GM13976 (cell line): ENCODE measurements at regions not wholly inside any gene's neighbourhood (a gene's known extent, or its start where the extent isn't known, plus 50 kb on each side); places are given as distances from the start of the nearest gene placed in this dataset.

ENCODE experiments used
- DNase-seq: peaks from one replicate; pipeline ENCODE4 v3.0.0; 2012; ENCODE audit warnings: low spot score
- in situ Hi-C: fragments of 300-500 bp; cut with MboI; formaldehyde crosslinking; loops from one replicate; pipeline ENCODE4 v1.12.0; 2022; ENCODE audit warnings: low sequenced_read_pairs, mixed read lengths, inconsistent platforms; ENCODE audit not compliant: unreplicated experiment
- TF ChIP-seq, protein P1 (sequence below): IDR thresholded peaks from 2 replicates; pipeline ENCODE4 v1.5.1; 2012; ENCODE audit warnings: borderline replicate concordance, mild to moderate bottlenecking; ENCODE audit not compliant: insufficient read depth; ENCODE audit errors: extremely low read depth, missing control alignments, control extremely low read depth

DNA sequence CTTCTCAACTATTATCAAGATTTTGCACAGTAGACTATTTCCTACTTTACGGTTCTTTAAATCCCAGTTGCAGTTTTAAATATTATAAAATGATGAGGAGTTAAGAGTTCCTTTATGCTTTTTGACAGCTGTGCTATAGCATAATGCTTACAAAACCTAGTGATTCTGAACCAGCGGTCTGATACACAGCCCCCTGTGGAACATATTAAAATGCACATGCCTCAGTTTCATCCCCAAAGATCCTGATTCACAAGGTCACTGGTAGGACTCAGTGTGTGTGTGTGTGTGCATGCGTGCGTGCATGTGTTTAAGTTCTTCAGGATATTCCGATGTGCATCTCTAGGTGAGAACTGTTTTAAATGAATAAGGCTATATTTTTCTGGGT is 330.1 kb upstream of the TPM1 start:
- TF ChIP-seq, protein P1, sequence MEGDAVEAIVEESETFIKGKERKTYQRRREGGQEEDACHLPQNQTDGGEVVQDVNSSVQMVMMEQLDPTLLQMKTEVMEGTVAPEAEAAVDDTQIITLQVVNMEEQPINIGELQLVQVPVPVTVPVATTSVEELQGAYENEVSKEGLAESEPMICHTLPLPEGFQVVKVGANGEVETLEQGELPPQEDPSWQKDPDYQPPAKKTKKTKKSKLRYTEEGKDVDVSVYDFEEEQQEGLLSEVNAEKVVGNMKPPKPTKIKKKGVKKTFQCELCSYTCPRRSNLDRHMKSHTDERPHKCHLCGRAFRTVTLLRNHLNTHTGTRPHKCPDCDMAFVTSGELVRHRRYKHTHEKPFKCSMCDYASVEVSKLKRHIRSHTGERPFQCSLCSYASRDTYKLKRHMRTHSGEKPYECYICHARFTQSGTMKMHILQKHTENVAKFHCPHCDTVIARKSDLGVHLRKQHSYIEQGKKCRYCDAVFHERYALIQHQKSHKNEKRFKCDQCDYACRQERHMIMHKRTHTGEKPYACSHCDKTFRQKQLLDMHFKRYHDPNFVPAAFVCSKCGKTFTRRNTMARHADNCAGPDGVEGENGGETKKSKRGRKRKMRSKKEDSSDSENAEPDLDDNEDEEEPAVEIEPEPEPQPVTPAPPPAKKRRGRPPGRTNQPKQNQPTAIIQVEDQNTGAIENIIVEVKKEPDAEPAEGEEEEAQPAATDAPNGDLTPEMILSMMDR: no peak
- in situ Hi-C loops: no loop called here

DNA sequence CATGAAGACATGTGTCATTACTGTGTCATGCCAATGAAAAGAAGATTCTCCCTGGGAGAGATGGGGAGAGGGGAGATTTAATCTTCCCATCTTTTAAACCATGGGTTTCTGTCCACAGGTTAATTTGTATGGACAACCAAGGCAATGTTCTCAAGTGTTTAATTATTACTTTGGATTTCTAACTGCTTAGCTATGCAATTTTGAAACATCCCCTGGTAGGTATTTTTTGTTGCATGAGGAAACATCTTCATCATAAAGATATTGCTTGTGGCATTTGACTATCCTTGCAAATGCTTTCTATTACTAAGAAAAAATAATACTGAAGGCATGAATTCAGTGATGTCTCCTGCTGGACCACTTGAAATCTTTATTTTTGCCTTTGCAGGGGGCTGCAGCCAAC is 326.6 kb upstream of the TPM1 start:
- in situ Hi-C loops: no loop called here
- DNase-seq: no peak
- TF ChIP-seq, protein P1: no peak

More for the DNA sequence above, 330.1 kb upstream of the TPM1 start:
- no peak for DNase-seq

DNA sequence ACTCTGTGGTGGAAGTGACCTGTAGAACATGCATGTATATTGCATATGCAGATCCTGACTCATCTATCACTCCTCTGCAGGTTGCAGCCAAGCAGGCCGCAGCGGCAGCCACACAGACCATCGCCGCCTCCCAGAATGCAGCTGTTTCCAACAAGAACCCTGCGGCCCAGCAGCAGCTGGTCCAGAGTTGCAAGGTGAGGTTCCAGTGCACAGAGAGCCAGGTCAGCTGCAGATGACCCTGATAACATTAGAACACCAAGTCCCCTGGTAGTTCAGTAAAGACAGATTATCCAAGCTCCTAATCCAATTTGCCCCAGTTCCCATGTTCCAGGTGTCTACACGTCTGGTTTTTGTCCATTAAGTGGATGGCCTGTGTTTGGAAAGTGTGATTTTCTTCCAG is 325.1 kb upstream of the TPM1 start:
- TF ChIP-seq, protein P1: no peak
- DNase-seq: no peak
- in situ Hi-C loops: no loop called here

DNA sequence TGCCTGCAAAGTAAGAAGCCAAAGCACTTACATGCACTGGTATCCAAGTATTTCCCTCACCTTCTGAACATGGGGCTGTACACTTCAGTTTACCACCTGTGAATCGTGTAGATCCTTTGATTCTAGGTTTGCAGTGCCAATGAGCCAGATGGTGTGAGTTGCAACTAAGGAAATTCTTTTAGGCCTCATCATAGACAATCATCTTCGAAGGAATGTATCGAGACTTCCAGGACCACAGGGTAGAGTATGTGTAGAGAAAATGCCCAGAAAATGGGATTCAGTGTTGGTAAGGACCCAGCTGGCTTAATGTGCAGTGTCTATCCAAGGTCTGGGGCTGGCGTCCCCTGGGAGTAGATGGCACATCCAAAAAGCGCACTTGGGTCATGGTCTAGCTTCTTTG is 323.2 kb upstream of the TPM1 start:
- DNase-seq: no peak
- in situ Hi-C loops: no loop called here
- TF ChIP-seq, protein P1: no peak

DNA sequence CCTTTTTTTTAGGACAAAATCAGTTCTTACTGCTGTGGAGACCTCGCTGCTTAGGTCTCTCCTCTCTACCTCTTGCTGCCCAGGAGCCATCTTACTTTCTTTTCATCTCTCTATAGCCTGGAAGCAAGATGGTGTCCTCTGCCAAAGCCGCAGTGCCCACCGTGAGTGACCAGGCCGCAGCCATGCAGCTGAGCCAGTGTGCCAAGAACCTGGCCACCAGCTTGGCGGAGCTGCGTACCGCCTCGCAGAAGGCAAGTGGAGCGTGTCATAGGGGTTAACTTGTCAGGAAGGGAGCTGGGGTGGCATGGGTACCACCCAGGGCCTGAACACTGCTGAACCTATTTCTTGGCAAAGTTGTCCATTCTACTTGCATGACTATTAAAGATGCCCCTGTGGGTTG is 320.3 kb upstream of the TPM1 start:
- no peak for DNase-seq
- in situ Hi-C loops: no loop called here
- TF ChIP-seq, protein P1: no peak

DNA sequence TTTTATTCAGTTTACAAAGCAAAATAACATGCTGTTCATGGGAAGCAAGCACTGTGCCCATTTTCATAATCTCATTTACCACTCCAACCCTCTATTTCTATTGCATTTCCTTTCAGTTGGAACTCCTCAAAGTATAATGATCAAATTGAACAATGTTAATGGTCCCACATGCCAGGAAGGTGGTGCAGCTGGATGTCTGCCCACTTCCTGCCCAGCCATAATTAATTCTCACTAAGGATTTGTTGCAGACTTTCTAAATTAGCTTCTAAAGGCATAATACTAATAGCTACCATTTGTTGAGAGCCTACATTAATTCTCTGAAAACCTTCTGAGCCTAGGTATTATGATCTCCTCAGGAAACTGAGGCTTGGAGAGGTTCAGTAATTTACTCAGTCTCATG is 316.1 kb upstream of the TPM1 start:
- TF ChIP-seq, protein P1: no peak
- in situ Hi-C loops: no loop called here
- DNase-seq: no peak

DNA sequence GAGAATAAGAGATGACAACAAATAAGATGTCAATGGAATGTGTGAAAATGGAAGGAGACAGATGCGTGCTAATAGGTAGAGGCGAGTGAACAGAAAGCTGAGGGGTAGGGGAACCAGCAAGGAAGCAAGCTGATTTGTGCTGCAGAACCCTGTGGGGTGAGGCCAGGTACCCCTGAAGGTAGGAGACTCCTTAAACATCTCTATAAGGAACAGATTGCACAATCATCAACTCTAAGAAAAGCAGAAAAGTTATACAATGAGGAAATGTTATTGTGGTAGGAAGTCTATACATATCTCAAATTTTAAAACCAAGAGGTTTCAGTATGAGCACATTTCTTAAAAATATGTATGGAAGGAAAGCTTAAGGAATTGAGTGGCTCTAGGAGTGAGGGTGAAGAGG is 315.0 kb upstream of the TPM1 start:
- TF ChIP-seq, protein P1: no peak
- no peak for DNase-seq
- in situ Hi-C loops: no loop called here
